Ovary (tissue), 7 donors: ENCODE measurements at regions not wholly inside any gene's neighbourhood (a gene's known extent, or its start where the extent isn't known, plus 50 kb on each side); places are given as distances from the start of the nearest gene placed in this dataset.

Experiments used
- DNase-seq, 5 donors: peaks; one replicate each; pipeline ENCODE4 v3.0.0-alpha.2; 2019 to 2020
- H3K27ac ChIP-seq, 2 donors: fragments of 200-600 bp; one replicate each; pipeline versions ENCODE4 v1.5.1 to v1.8.0; 2019 to 2022
- H3K27me3 ChIP-seq: fragments of 200-600 bp; one replicate; pipeline ENCODE4 v1.8.0; 2022
- H3K36me3 ChIP-seq: fragments of 200-600 bp; sonication (generic); one replicate; pipeline ENCODE4 v1.5.1; 2019
- H3K4me1 ChIP-seq: one replicate; pipeline ENCODE4 v1.8.1; 2013; ENCODE audit warnings: mild to moderate bottlenecking, moderate library complexity; ENCODE audit not compliant: insufficient read depth
- H3K4me3 ChIP-seq: fragments of 200-600 bp; sonication (generic); one replicate; pipeline ENCODE4 v1.5.1; 2017
- H3K9me3 ChIP-seq, 2 donors: fragments of 200-600 bp in 1 of 2; sonication (generic) in 1 of 2; one replicate each; pipeline versions ENCODE4 v1.5.1 to v1.8.1; 2013 to 2019; ENCODE audit warnings: mild to moderate bottlenecking in 1 of 2, moderate library complexity in 1 of 2
- CTCF ChIP-seq, 3 donors: fragments of 450-650 bp in 2 of 3; fragments of 200-600 bp in 1 of 3; IDR thresholded peaks; one replicate each; pipeline versions ENCODE4 v1.5.1 to v1.8.0; 2016 to 2022; ENCODE audit warnings: antibody characterized with exemption in 3 of 3, mild to moderate bottlenecking in 1 of 3
- EP300 ChIP-seq: sonication (generic); formaldehyde crosslinking; IDR thresholded peaks from one replicate; pipeline ENCODE4 v1.6.1; 2017; ENCODE audit warnings: antibody characterized with exemption
- POLR2A ChIP-seq: fragments of 450-650 bp; IDR thresholded peaks from one replicate; pipeline ENCODE4 v1.6.1; 2017; ENCODE audit warnings: antibody characterized with exemption, mild to moderate bottlenecking, moderate library complexity
- WGBS, 3 donors: extraction: QIAGEN DNeasy Blood & Tissue Kit in 1 of 3; methylation state at CpG; one replicate each; pipeline versions ENCODE4 v1.1.5 to v1.1.7; 2013 to 2017; 5-methylcytosine and 5-hydroxymethylcytosine counted together
- intact Hi-C, 4 donors: fragments of 100-400 bp; cut with DNase I; formaldehyde crosslinking; loops; one replicate each; pipeline versions ENCODE4 v1.11.0 to v1.15.1; 2022 to 2023
- donor health status: DM: no; HTN: no; CAD: no; lungs with moderate emphysema.
- donor health status: DM: no; HTN: no; CAD: no.
- donor health status: Bipolar disorder and iron deficiency.
- donor health status: DM: no; HTN: no; CAD: no.
- donor health status: DM: yes; HTN: yes; CAD: no.

DNA sequence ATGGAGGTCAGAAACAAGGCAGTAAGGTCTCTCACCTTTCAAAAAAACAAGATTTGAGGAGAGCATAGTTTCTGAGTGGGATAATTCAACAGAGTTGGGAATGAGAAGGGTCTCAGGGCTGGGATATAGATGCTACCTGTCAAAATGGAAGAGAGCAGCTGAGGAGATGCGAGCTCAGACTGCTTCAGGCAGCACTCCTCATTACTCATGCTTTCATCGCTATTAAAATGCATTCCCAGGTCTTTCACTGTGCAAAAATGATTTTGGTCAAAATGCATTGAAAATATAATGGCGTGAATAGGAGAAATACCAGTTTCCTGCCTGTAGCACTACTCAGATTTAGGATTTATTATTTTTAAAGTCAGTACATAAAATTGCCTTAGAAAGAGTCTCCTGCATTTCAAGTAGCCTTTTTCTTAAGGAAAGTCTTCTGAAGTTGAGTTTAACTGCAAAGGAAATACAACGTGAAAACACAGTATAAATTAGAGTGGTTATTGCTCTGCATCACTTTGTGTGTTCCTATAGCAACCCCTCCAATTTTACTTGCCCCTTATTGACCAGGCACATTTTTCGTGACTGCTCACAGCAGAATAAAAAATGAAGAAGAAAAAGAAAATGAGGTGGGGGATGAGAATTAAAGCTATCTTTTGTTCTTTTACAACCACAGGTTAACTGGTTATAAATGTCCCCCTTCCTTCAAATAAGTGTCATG is 724.8 kb upstream of the SEMA6A start:
- H3K27me3 ChIP-seq: no peaks in the 10 kb centered on the region
- WGBS, 3 donors: 85 to 88% (median 88%) methylated on average over 5 of the region's 5 CpGs
- no peak overlapping the region for H3K4me3 ChIP-seq
- H3K27ac ChIP-seq: no peak overlapping the region
- no peak for DNase-seq
- no peaks in the 10 kb centered on the region for H3K9me3 ChIP-seq
- H3K4me1 ChIP-seq: no peaks in the 10 kb centered on the region
- no peak for TF ChIP-seq CTCF (IDR thresholded peaks at IDR 0.05)
- no peak for TF ChIP-seq POLR2A
- no peak for TF ChIP-seq EP300
- H3K36me3 ChIP-seq: no peaks in the 10 kb centered on the region
- intact Hi-C loops: no loop called here

GRCh38 chr5:117296872-117297271 is 722.2 kb upstream of the SEMA6A start:
- Histone ChIP-seq H3K4me1 (no peaks in the 10 kb centered on the region), H3K27ac (no peak overlapping the region), H3K4me3 (no peak overlapping the region), H3K27me3 (no peaks in the 10 kb centered on the region), H3K9me3 (no peaks in the 10 kb centered on the region), H3K36me3 (no peaks in the 10 kb centered on the region)
- intact Hi-C loops: no loop called here
- TF ChIP-seq CTCF (IDR thresholded peaks at IDR 0.05) (no peak), POLR2A (no peak), EP300 (no peak)
- DNase-seq: no peak
- 80 to 83% (median 82%) methylated on average over 2 of the region's 2 CpGs for WGBS, 3 donors

- Histone ChIP-seq H3K9me3 (no peaks in the 10 kb centered on the region), H3K27me3 (no peaks in the 10 kb centered on the region), H3K4me3 (no peak overlapping the region), H3K4me1 (no peaks in the 10 kb centered on the region), H3K27ac (no peak overlapping the region), H3K36me3 (no peaks in the 10 kb centered on the region)
- TF ChIP-seq CTCF (IDR thresholded peaks at IDR 0.05) (no peak), EP300 (no peak), POLR2A (no peak)
- WGBS, 3 donors: 86 to 100% (median 98%) methylated on average over 1 of the region's 1 CpG
- DNase-seq: no peak
- intact Hi-C loops: no loop called here
Measured at GRCh38 chr5:117295941-117296340, 721.3 kb upstream of the SEMA6A start.

- intact Hi-C loops: no loop called here
- 82 to 89% (median 83%) methylated on average over 1 of the region's 1 CpG for WGBS, 3 donors
Measured at GRCh38 chr5:117286813-117287212, 712.2 kb upstream of the SEMA6A start.

More at GRCh38 chr5:117286813-117287212, 712.2 kb upstream of the SEMA6A start:
- Histone ChIP-seq H3K4me1 (no peaks in the 10 kb centered on the region), H3K36me3 (no peaks in the 10 kb centered on the region), H3K27me3 (no peaks in the 10 kb centered on the region), H3K27ac (no peak overlapping the region), H3K9me3 (no peaks in the 10 kb centered on the region), H3K4me3 (no peak overlapping the region)
- no peak for TF ChIP-seq POLR2A
- TF ChIP-seq CTCF (IDR thresholded peaks at IDR 0.05): no peak
- TF ChIP-seq EP300: no peak
- DNase-seq: no peak
